Liver (tissue), 8 donors: ENCODE measurements at regions not wholly inside any gene's neighbourhood (a gene's known extent, or its start where the extent isn't known, plus 50 kb on each side); places are given as distances from the start of the nearest gene placed in this dataset.

Experiments used
- DNase-seq: peaks from one replicate; pipeline ENCODE4 v3.0.0-alpha.2; 2017; ENCODE audit warnings: low spot score
- H3K27ac ChIP-seq, 2 donors: one replicate each; pipeline ENCODE4 v1.7.0; 2013; ENCODE audit warnings: inconsistent platforms in 2 of 2, low read length in 2 of 2, control low read depth in 1 of 2, low read depth in 1 of 2, mild to moderate bottlenecking in 1 of 2
- H3K27me3 ChIP-seq, 4 donors: one replicate each; pipeline versions ENCODE4 v1.6.1 to v1.7.0; 2013; ENCODE audit warnings: low read length in 3 of 4, inconsistent platforms in 1 of 4, mild to moderate bottlenecking in 1 of 4, moderate library complexity in 1 of 4; ENCODE audit not compliant: control insufficient read depth in 4 of 4, insufficient read depth in 4 of 4
- H3K36me3 ChIP-seq, 4 donors: one replicate each; pipeline versions ENCODE4 v1.6.1 to v1.7.0; 2013; ENCODE audit warnings: low read length in 3 of 4, mild to moderate bottlenecking in 3 of 4, low read depth in 1 of 4, moderate library complexity in 1 of 4; ENCODE audit not compliant: control insufficient read depth in 4 of 4, insufficient read depth in 3 of 4
- H3K4me1 ChIP-seq, 4 donors: one replicate each; pipeline versions ENCODE4 v1.6.1 to v1.7.0; 2013; ENCODE audit warnings: low read length in 3 of 4, mild to moderate bottlenecking in 3 of 4, moderate library complexity in 1 of 4; ENCODE audit not compliant: control insufficient read depth in 4 of 4, insufficient read depth in 4 of 4
- H3K4me3 ChIP-seq, 3 donors: one replicate each; pipeline versions ENCODE4 v1.6.1 to v1.7.0; 2013; ENCODE audit warnings: low read length in 3 of 3, control low read depth in 1 of 3, low read depth in 1 of 3, mild to moderate bottlenecking in 1 of 3
- H3K9ac ChIP-seq, 2 donors: one replicate each; pipeline ENCODE4 v1.7.0; 2013; ENCODE audit warnings: low read length in 2 of 2, mild to moderate bottlenecking in 2 of 2, moderate library complexity in 2 of 2, control low read depth in 1 of 2, low read depth in 1 of 2
- H3K9me3 ChIP-seq, 4 donors: one replicate each; pipeline versions ENCODE4 v1.6.1 to v1.7.0; 2013; ENCODE audit warnings: low read length in 3 of 4; ENCODE audit not compliant: control insufficient read depth in 4 of 4
- EGR1 ChIP-seq, 2 donors: IDR thresholded peaks; 2 replicates each; pipeline ENCODE4 v1.6.1; 2016 to 2018; ENCODE audit warnings: antibody characterized with exemption in 2 of 2, low read depth in 2 of 2
- FOXA1 ChIP-seq: IDR thresholded peaks from 2 replicates; pipeline ENCODE4 v1.6.1; 2016; ENCODE audit warnings: antibody characterized with exemption
- FOXA2 ChIP-seq: IDR thresholded peaks from 2 replicates; pipeline ENCODE4 v1.6.1; 2016; ENCODE audit warnings: antibody characterized with exemption
- GABPA ChIP-seq, 2 donors: IDR thresholded peaks in 1 of 2; conservative IDR thresholded peaks in 1 of 2; 2 replicates each; pipeline ENCODE4 v1.6.1; 2016; ENCODE audit warnings: antibody characterized with exemption in 2 of 2, mild to moderate bottlenecking in 1 of 2, moderate library complexity in 1 of 2
- HNF4A ChIP-seq, 2 donors: conservative IDR thresholded peaks; 2 replicates each; pipeline ENCODE4 v1.6.1; 2016; ENCODE audit warnings: antibody characterized with exemption in 2 of 2, mild to moderate bottlenecking in 2 of 2
- HNF4G ChIP-seq: IDR thresholded peaks from 2 replicates; pipeline ENCODE4 v1.6.1; 2016; ENCODE audit warnings: antibody characterized with exemption
- JUND ChIP-seq, 2 donors: IDR thresholded peaks; 2 replicates each; pipeline ENCODE4 v1.6.1; 2016; ENCODE audit warnings: antibody characterized with exemption in 2 of 2
- RAD21 ChIP-seq, 2 donors: IDR thresholded peaks; 2 replicates each; pipeline ENCODE4 v1.6.1; 2016; ENCODE audit warnings: antibody characterized with exemption in 2 of 2, mild to moderate bottlenecking in 2 of 2
- RXRA ChIP-seq, 2 donors: IDR thresholded peaks; 2 replicates each; pipeline ENCODE4 v1.6.1; 2017 to 2018; ENCODE audit warnings: antibody characterized with exemption in 2 of 2, mild to moderate bottlenecking in 1 of 2
- WGBS: extraction: QIAGEN DNeasy Blood & Tissue Kit; methylation state at CpG from one replicate; pipeline ENCODE4 v1.1.7; 2013; 5-methylcytosine and 5-hydroxymethylcytosine counted together
- TF ChIP-seq, protein P1 (sequence below): fragments of 150-350 bp; IDR thresholded peaks from 2 replicates; pipeline ENCODE4 v1.5.1; 2017; ENCODE audit warnings: improper control_type of control experiment, low read depth, low read length; ENCODE audit not compliant: missing input control
- TF ChIP-seq, protein P2 (sequence below): IDR thresholded peaks from 2 replicates; pipeline ENCODE4 v1.6.1; 2016; ENCODE audit warnings: antibody characterized with exemption, mild to moderate bottlenecking
- TF ChIP-seq, protein P3 (sequence below): IDR thresholded peaks from 2 replicates; pipeline ENCODE4 v1.6.1; 2016; ENCODE audit warnings: antibody characterized with exemption
- TF ChIP-seq, protein P4 (sequence below): IDR thresholded peaks from 2 replicates; pipeline ENCODE4 v1.6.1; 2016; ENCODE audit warnings: antibody characterized with exemption
- donor health status: healthy.
- donor health status: healthy.
- donor health status: healthy.
- donor health status: healthy.
- donor health status: healthy.

DNA sequence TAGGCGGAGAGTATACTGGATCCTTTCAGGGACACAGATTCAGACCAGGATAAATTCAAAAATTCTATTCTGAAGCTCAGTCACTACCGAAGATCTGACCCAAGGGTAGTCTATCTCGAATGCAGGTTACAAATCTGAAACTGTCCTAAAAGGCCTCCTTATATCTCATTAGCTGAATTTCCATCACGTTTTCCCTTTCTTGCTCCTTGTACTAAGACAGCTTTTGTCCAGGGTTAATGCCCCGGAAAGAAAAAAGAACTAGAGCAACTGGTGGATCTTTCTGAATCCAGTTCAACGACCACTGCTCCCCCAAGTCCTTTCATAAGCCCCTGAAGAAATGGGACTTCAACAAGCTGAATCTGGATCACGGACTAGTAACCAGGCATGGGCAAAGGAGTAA is 97.5 kb upstream of the CCDC85A start:
- 75% methylated on average over 7 of the region's 7 CpGs for WGBS
- no peaks in the 10 kb centered on the region for H3K4me1 ChIP-seq

DNA sequence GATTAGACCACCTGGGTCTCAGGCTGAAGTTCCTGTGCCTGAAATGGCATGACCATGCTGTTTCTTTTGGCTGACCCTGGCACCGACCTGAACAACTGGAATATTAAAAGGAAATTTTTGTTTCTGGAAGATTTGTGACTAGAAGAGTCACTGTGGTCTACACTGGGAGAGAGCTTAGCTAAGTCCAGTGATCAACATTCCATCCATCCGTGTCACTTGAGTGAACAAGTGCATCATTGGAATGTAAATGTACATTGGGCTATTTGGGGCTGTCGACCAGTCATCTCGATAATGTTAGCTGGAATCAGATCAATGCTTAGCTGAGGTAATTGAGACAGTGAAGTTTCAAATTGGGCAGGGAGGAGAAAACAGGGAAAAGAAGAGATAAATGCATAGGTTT is 95.4 kb upstream of the CCDC85A start:
- H3K9me3 ChIP-seq, result no peaks in the 10 kb centered on the region
- TF ChIP-seq RAD21 (IDR thresholded peaks at IDR 0.05) (no peak), JUND (IDR thresholded peaks at IDR 0.05) (no peak), HNF4G (no peak), HNF4A (conservative IDR thresholded peaks at IDR 0.05) (no peak)
- no peak overlapping the region for H3K9ac ChIP-seq
- WGBS, result 82% methylated on average over 4 of the region's 4 CpGs
- H3K36me3 ChIP-seq, result no peaks in the 10 kb centered on the region
- no peak overlapping the region for H3K27ac ChIP-seq
- H3K27me3 ChIP-seq, result no peaks in the 10 kb centered on the region
- no peaks in the 10 kb centered on the region for H3K4me1 ChIP-seq
- no peak for DNase-seq
- no peak overlapping the region for H3K4me3 ChIP-seq

More for the DNA sequence above, 97.5 kb upstream of the CCDC85A start:
- Histone ChIP-seq H3K27ac (no peak overlapping the region), H3K27me3 (no peaks in the 10 kb centered on the region), H3K9me3 (no peaks in the 10 kb centered on the region), H3K4me3 (no peak overlapping the region), H3K36me3 (no peaks in the 10 kb centered on the region), H3K9ac (no peak overlapping the region)
- TF ChIP-seq RXRA (IDR thresholded peaks at IDR 0.05), result no peak
- TF ChIP-seq FOXA2, result no peak
- TF ChIP-seq, protein P1, sequence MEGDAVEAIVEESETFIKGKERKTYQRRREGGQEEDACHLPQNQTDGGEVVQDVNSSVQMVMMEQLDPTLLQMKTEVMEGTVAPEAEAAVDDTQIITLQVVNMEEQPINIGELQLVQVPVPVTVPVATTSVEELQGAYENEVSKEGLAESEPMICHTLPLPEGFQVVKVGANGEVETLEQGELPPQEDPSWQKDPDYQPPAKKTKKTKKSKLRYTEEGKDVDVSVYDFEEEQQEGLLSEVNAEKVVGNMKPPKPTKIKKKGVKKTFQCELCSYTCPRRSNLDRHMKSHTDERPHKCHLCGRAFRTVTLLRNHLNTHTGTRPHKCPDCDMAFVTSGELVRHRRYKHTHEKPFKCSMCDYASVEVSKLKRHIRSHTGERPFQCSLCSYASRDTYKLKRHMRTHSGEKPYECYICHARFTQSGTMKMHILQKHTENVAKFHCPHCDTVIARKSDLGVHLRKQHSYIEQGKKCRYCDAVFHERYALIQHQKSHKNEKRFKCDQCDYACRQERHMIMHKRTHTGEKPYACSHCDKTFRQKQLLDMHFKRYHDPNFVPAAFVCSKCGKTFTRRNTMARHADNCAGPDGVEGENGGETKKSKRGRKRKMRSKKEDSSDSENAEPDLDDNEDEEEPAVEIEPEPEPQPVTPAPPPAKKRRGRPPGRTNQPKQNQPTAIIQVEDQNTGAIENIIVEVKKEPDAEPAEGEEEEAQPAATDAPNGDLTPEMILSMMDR, result no peak
- TF ChIP-seq, protein P2, sequence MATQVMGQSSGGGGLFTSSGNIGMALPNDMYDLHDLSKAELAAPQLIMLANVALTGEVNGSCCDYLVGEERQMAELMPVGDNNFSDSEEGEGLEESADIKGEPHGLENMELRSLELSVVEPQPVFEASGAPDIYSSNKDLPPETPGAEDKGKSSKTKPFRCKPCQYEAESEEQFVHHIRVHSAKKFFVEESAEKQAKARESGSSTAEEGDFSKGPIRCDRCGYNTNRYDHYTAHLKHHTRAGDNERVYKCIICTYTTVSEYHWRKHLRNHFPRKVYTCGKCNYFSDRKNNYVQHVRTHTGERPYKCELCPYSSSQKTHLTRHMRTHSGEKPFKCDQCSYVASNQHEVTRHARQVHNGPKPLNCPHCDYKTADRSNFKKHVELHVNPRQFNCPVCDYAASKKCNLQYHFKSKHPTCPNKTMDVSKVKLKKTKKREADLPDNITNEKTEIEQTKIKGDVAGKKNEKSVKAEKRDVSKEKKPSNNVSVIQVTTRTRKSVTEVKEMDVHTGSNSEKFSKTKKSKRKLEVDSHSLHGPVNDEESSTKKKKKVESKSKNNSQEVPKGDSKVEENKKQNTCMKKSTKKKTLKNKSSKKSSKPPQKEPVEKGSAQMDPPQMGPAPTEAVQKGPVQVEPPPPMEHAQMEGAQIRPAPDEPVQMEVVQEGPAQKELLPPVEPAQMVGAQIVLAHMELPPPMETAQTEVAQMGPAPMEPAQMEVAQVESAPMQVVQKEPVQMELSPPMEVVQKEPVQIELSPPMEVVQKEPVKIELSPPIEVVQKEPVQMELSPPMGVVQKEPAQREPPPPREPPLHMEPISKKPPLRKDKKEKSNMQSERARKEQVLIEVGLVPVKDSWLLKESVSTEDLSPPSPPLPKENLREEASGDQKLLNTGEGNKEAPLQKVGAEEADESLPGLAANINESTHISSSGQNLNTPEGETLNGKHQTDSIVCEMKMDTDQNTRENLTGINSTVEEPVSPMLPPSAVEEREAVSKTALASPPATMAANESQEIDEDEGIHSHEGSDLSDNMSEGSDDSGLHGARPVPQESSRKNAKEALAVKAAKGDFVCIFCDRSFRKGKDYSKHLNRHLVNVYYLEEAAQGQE, result no peak
- no peak for TF ChIP-seq FOXA1
- no peak for TF ChIP-seq GABPA (IDR thresholded peaks at IDR 0.05 in 1 of 2, conservative IDR thresholded peaks at IDR 0.05 in 1 of 2)
- TF ChIP-seq, protein P3, sequence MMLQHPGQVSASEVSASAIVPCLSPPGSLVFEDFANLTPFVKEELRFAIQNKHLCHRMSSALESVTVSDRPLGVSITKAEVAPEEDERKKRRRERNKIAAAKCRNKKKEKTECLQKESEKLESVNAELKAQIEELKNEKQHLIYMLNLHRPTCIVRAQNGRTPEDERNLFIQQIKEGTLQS, result no peak
- TF ChIP-seq EGR1 (IDR thresholded peaks at IDR 0.05; ENCODE audit: low read depth in 2 of 2), result no peak
- TF ChIP-seq HNF4A (conservative IDR thresholded peaks at IDR 0.05), result no peak
- TF ChIP-seq, protein P4, sequence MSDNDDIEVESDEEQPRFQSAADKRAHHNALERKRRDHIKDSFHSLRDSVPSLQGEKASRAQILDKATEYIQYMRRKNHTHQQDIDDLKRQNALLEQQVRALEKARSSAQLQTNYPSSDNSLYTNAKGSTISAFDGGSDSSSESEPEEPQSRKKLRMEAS, result no peak
- DNase-seq, result no peak

DNA sequence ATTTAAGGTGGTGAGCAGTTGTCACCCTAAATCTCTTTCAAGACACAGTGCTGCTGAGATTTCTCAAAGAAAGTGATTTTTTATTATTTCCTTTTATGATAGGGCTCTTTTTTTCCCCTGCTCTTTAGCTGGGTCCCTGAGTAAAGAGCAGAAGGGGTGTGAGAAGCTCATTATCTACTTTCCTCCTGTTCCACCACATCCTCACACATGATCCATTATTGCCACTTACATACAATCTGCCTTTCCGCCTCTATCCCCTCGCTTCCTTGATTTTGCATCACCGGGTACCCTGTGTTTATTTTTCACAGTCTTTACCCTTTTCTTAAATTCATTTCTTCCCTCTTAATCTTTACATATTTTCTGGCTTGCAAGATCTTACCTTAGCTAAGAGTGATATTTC is 93.9 kb upstream of the CCDC85A start:
- H3K27me3 ChIP-seq, result no peaks in the 10 kb centered on the region
- no peak overlapping the region for H3K4me3 ChIP-seq
- no peaks in the 10 kb centered on the region for H3K4me1 ChIP-seq
- H3K9me3 ChIP-seq, result no peaks in the 10 kb centered on the region
- WGBS, result 68% methylated on average over 3 of the region's 3 CpGs
- no peaks in the 10 kb centered on the region for H3K36me3 ChIP-seq
- DNase-seq, result no peak
- TF ChIP-seq GABPA (IDR thresholded peaks at IDR 0.05 in 1 of 2, conservative IDR thresholded peaks at IDR 0.05 in 1 of 2), result no peak
- H3K27ac ChIP-seq, result no peak overlapping the region
- H3K9ac ChIP-seq, result no peak overlapping the region
